SKM-1 (cell line): ENCODE measurements at regions not wholly inside any gene's neighbourhood (a gene's known extent, or its start where the extent isn't known, plus 50 kb on each side); places are given as distances from the start of the nearest gene placed in this dataset.
"Not testable (repeated sequence)": the region's sequence is repeated elsewhere in the genome, so short reads cannot be mapped to it uniquely, and the experiment has no call there.

Experiments used
- DNase-seq: peaks from one replicate; lab custom pipeline; 2025; ENCODE audit not compliant: unreplicated experiment; lab: John Stamatoyannopoulos, UW

- not testable (repeated sequence) for DNase-seq
These were observed 264.7 kb downstream of the BCL2L11 start for GRCh38 chr2:111385226-111385957.

DNA sequence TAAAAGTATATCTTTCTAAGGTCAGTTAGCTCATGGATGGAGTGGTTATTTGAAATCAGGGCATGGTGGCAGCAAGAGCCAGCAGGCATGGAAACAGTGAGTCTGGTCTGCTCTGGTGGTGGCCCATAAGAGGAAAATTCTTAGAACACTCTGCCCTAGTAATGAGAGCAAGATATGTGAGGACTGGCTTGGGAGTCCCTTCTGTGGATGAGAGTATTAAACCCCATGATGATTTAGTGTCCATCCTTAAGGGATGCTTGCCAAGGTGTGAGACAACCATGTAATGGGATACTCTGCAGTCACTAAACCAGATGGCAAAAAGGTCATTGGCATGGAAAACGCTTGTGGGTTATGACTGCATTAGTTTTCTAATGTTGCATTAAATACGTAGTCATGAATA, 269.9 kb downstream of the BCL2L11 start:
- DNase-seq = not testable (repeated sequence)

DNA sequence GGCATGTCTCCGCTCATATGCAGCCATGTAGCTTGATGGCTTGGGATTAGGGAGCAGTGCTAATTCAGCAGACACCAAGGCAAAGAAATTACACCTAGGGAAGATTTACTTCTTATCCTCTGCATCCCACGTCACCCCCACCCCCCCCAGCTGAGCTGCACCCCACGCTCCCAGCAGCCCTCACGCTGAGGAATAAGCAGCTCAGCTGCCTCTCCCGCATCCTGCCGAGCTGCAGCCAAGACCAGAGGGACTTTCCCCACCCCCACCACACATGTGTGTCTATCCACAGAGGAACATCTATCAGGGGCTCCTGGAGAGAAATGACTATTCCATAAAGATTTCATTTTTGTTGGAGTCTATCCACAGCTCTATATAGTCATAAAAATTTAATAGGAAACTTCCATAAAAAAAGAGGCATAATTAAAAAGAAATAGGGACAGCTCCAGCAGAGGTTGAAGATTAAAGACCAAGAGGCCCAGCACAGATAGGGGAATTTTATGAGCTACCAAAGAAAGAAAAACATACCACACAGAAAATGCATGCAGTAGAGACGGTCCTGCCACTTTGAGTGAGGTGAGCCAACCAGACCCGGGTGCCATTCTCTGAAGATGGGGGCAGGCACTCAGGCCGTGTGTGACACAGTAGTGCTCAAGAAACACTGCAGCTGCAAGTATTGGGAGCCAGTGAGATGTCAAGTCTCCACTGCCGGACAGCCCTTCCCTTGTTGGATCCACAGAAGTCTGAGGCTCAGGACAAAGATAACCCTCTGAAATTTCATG, 274.8 kb downstream of the BCL2L11 start:
- DNase-seq = not testable (repeated sequence)

- not testable (repeated sequence) for DNase-seq
These were observed 280.0 kb downstream of the BCL2L11 start for GRCh38 chr2:111400598-111401253.

DNA sequence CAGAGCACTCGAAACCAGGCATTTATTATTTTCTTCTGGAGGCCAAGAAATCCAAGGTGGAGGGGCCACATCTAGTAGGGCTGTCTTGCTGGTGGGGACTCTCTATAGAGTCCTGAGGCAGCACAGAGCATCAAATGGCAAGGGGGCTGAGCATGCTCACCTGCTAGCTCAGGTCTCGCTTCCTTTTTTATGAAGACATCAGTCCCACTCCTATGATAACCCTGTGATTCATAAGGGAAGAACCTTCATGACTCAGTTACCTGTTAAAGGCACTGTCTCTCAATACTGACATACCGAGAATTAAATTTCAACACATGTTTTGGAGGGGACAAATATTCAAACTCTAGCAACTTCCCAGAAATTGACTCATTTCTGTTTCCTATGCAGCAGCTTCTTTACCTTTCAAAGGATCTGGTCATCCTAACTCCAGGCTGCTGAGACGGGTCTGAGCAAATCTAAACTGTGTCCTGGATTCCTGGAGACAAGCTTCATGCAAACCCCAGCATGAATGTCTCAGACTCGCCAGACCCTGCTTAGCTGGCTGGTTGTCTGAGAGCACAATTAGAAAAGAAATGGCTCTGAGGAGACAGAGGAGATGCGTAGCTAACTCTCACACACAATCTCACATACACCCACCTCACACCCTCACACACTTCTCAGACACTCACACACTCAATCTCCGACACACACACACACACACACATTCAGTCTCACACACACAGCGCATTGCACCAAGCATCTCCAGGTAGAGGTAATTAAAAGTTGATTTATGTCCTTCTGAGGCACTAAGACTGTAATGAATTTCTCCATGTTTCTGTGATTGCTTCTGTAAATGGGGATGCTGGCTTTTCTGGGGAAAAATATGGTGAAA, 280.8 kb downstream of the BCL2L11 start:
- DNase-seq = not testable (repeated sequence)

- not testable (repeated sequence) for DNase-seq
These were observed 281.7 kb downstream of the BCL2L11 start for GRCh38 chr2:111402450-111402849.

DNA sequence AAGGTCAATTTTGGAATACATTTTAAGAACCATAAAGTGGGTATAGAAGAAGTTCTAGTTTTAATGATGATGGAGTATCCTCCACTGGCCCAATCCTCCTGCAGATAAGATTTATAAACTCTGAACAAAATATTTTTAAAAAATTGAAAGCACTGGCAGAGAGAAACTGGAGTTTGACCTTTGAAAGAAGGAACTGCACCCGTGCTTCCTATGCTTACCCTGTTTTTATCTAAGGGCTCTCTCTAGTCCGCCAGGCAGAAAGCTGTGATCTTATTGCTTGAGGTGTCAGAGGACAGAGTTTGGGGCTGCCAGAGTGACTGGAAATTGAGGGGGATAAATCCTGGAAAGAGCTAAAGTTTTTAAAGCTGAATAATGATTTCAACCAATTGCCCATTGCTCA, 282.6 kb downstream of the BCL2L11 start:
- not testable (repeated sequence) for DNase-seq

- DNase-seq = not testable (repeated sequence)
These were observed 285.9 kb downstream of the BCL2L11 start for GRCh38 chr2:111406616-111407015.

DNA sequence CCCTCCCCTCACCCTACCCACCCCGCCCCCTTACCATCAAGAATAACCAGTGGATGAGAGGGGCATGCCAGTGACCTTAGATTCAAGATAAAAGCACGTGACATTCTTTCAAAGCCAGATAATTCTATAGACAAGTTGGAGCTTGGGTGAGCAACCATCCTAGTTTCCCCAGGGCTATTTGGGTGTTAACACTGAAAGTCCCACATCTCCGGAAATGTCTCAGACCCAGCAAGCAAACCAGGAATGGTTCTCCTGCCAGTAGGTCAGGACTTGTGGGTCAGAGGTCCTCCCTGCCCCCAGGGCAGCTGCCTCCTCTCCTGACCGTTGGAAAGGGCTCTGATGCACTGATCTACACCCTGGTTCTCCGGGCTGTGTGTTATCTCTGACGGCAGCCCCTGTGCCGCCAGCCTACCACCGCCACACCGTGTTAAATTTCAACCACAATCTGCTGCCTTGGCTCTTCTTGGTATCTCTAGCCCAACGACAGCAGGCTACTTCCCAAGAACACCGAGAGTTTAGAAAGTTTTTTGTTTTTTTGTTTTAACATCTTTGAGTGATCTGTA, 287.0 kb downstream of the BCL2L11 start:
- not testable (repeated sequence) for DNase-seq

- DNase-seq = not testable (repeated sequence)
These were observed 290.2 kb downstream of the BCL2L11 start for GRCh38 chr2:111410868-111411406.

DNA sequence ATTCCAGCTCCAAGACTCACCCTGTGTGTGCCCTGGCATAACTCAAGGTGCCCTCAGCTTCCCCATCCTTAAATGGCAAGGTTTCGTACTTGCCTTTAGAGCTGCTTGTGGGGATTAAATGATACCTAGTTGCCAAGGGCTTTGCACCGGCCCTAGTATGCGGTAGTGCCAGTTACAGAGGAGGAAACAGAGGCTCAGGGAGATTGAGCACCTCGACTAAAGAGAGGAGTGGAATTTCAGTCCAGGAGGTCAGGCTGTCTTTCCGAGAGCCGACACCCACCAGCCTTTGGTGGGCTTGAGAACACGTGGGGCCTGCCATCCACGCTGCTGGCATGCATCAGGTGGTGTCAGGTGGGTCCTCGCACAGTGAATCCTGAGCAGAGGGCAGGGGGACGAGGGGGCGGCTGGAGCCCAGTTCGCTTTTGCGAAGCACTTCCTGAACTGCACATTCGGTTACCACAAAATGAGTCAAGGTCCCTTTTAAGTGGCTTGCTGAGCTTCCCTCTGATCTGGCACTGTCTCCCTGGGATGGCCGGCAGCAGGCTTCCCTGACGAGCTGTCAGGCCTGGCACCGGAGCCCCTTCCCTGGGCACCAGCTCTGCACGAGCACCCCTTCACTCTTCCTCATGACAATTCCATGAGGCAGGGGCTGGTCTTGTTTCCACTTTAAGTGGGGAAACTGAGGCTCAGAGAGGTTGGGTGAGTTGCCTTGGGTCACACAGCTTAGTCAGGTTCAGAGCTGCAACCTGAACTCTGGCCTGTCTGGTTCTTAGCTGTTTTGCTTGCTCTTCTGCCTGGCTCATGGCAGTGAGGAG, 291.4 kb downstream of the BCL2L11 start:
- DNase-seq = not testable (repeated sequence)

- not testable (repeated sequence) for DNase-seq
These were observed 292.3 kb downstream of the BCL2L11 start for GRCh38 chr2:111412841-111413650.

GRCh38 chr2:111413950-111414349, 293.2 kb downstream of the BCL2L11 start:
- not testable (repeated sequence) for DNase-seq

- not testable (repeated sequence) for DNase-seq
These were observed 295.3 kb downstream of the BCL2L11 start for GRCh38 chr2:111415765-111416743.

- DNase-seq = not testable (repeated sequence)
These were observed 296.3 kb downstream of the BCL2L11 start for GRCh38 chr2:111417026-111417425.

GRCh38 chr2:111418091-111418875, 297.6 kb downstream of the BCL2L11 start:
- not testable (repeated sequence) for DNase-seq
